ENCODE measurements at regions not wholly inside any gene's neighbourhood (a gene's known extent, or its start where the extent isn't known, plus 50 kb on each side); places are given as distances from the start of the nearest gene placed in this dataset.

GRCh38 chr4:57605376-57605775 is 495.2 kb upstream of the IGFBP7 start:
- no peak for DNase-seq (ENCODE audit: low read depth)

GRCh38 chr4:57602141-57602540 is 492.0 kb upstream of the IGFBP7 start:
- DNase-seq (ENCODE audit: low read depth), result no peak

- DNase-seq (ENCODE audit: low read depth), result no peak
These were observed 480.9 kb upstream of the IGFBP7 start for GRCh38 chr4:57591073-57591472.

- no peak for DNase-seq (ENCODE audit: low read depth)
These were observed 478.4 kb upstream of the IGFBP7 start for GRCh38 chr4:57588557-57588956.

- no peak for DNase-seq (ENCODE audit: low read depth)
These were observed 470.8 kb upstream of the IGFBP7 start for GRCh38 chr4:57580710-57581599.

GRCh38 chr4:57575426-57575825 is 465.2 kb upstream of the IGFBP7 start:
- no peak for DNase-seq (ENCODE audit: low read depth)

- DNase-seq (ENCODE audit: low read depth), result no peak
These were observed 444.4 kb upstream of the IGFBP7 start for GRCh38 chr4:57554556-57555092.

GRCh38 chr4:57553728-57554127 is 443.5 kb upstream of the IGFBP7 start:
- no peak for DNase-seq (ENCODE audit: low read depth)

GRCh38 chr4:57550198-57550597 is 440.0 kb upstream of the IGFBP7 start:
- DNase-seq (ENCODE audit: low read depth), result no peak

- no peak for DNase-seq (ENCODE audit: low read depth)
These were observed 438.7 kb upstream of the IGFBP7 start for GRCh38 chr4:57548856-57549255.

GRCh38 chr4:57544811-57545654 is 434.8 kb upstream of the IGFBP7 start:
- no peak for DNase-seq (ENCODE audit: low read depth)

- DNase-seq (ENCODE audit: low read depth), result no peak
These were observed 394.8 kb upstream of the IGFBP7 start for GRCh38 chr4:57504797-57505530.

GRCh38 chr4:57504139-57504538 is 394.0 kb upstream of the IGFBP7 start:
- no peak for DNase-seq (ENCODE audit: low read depth)

GRCh38 chr4:57501720-57502119 is 391.5 kb upstream of the IGFBP7 start:
- peak; percentile 7 for DNase-seq (ENCODE audit: low read depth)

- DNase-seq (ENCODE audit: low read depth), result peak; percentile 24
These were observed 389.6 kb upstream of the IGFBP7 start for GRCh38 chr4:57499786-57500185.

- no peak for DNase-seq (ENCODE audit: low read depth)
These were observed 388.1 kb upstream of the IGFBP7 start for GRCh38 chr4:57498251-57498650.

GRCh38 chr4:57496697-57497471 is 386.7 kb upstream of the IGFBP7 start:
- no peak for DNase-seq (ENCODE audit: low read depth)

- DNase-seq (ENCODE audit: low read depth), result no peak
These were observed 384.6 kb upstream of the IGFBP7 start for GRCh38 chr4:57494821-57495220.

- DNase-seq (ENCODE audit: low read depth), result no peak
These were observed 382.2 kb upstream of the IGFBP7 start for GRCh38 chr4:57492251-57492878.

- DNase-seq (ENCODE audit: low read depth), result no peak
These were observed 381.2 kb upstream of the IGFBP7 start for GRCh38 chr4:57491388-57491787.
